ENCODE measurements at regions not wholly inside any gene's neighbourhood (a gene's known extent, or its start where the extent isn't known, plus 50 kb on each side); places are given as distances from the start of the nearest gene placed in this dataset.

- H3K4me1 ChIP-seq (ENCODE audit: low read depth, poor library complexity, severe bottlenecking) = no peaks in the 10 kb centered on the region
- no peak overlapping the region for H3K27ac ChIP-seq
- H3K36me3 ChIP-seq (ENCODE audit: insufficient read depth) = no peaks in the 10 kb centered on the region
- H4K20me1 ChIP-seq (ENCODE audit: insufficient read depth) = no peaks in the 10 kb centered on the region
- H2AFZ ChIP-seq (ENCODE audit: low read depth) = no peak overlapping the region
- TF ChIP-seq CTCF (conservative IDR thresholded peaks at IDR 0.05; ENCODE audit: low read depth, low read length) = no peak
- no peaks in the 10 kb centered on the region for H3K27me3 ChIP-seq (ENCODE audit: insufficient read depth, low read depth)
- H3K4me3 ChIP-seq (IDR thresholded peaks at IDR 0.05; ENCODE audit: insufficient read depth, low read depth, low read length) = no peak overlapping the region
- H3K9ac ChIP-seq = no peak overlapping the region
- no peaks in the 10 kb centered on the region for H3K79me2 ChIP-seq (ENCODE audit: insufficient read depth, low read depth)
- H3K4me2 ChIP-seq = no peak overlapping the region
Observed at GRCh38 chr3:117914540-117915100, 1120.0 kb downstream of the IGSF11 start.

DNA sequence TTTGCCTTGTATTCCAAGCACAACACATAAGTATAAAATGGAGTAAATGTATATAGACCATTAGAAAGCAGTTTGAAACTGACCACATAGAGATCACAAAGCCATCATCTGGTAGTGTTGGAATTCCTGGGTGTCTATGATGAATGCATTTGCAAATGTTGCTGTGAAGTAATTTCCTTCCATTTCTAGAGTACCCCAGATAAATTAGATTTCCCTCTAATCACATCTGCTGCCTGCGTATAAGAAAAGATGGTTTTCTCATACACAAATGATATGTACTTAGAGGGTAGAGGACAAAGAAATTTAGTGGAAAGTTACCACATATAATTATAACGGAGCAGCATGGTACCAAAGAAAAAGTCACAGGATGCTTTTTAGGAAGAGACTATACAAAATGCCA lies 1117.8 kb downstream of the IGSF11 start:
- Histone ChIP-seq H3K27ac (no peak overlapping the region), H3K9ac (no peak overlapping the region), H2AFZ (ENCODE audit: low read depth) (no peak overlapping the region), H3K4me3 (IDR thresholded peaks at IDR 0.05; ENCODE audit: insufficient read depth, low read depth, low read length) (no peak overlapping the region), H3K79me2 (ENCODE audit: insufficient read depth, low read depth) (no peaks in the 10 kb centered on the region), H3K27me3 (ENCODE audit: insufficient read depth, low read depth) (no peaks in the 10 kb centered on the region), H3K4me2 (no peak overlapping the region), H3K4me1 (ENCODE audit: low read depth, poor library complexity, severe bottlenecking) (no peaks in the 10 kb centered on the region), H4K20me1 (ENCODE audit: insufficient read depth) (no peaks in the 10 kb centered on the region), H3K36me3 (ENCODE audit: insufficient read depth) (no peaks in the 10 kb centered on the region)
- no peak for TF ChIP-seq CTCF (conservative IDR thresholded peaks at IDR 0.05; ENCODE audit: low read depth, low read length)

DNA sequence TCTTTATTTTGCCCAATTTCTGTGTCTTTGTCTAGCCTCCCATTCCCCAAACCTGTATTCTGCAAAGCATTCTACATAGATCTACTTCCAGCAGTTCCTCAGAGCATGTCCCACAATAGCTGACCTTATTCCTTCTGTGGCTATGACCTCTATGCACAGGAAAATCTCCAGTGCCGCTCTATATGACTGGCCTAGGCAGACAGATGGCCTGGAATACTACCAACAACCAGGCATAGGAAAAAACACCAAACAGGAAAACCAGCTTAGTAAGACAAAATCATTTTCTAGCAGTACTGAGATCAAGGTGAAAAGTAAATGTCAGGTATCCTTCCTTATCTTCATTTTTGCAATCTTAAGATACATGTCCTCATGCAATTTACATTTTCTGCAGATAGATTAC lies 1115.0 kb downstream of the IGSF11 start:
- no peak overlapping the region for H3K27ac ChIP-seq
- TF ChIP-seq CTCF (conservative IDR thresholded peaks at IDR 0.05; ENCODE audit: low read depth, low read length) = no peak
- H3K4me3 ChIP-seq (IDR thresholded peaks at IDR 0.05; ENCODE audit: insufficient read depth, low read depth, low read length) = no peak overlapping the region
- H2AFZ ChIP-seq (ENCODE audit: low read depth) = no peak overlapping the region
- H3K27me3 ChIP-seq (ENCODE audit: insufficient read depth, low read depth) = no peaks in the 10 kb centered on the region
- no peaks in the 10 kb centered on the region for H4K20me1 ChIP-seq (ENCODE audit: insufficient read depth)
- H3K4me2 ChIP-seq = no peak overlapping the region
- H3K9ac ChIP-seq = no peak overlapping the region
- H3K79me2 ChIP-seq (ENCODE audit: insufficient read depth, low read depth) = no peaks in the 10 kb centered on the region
- no peaks in the 10 kb centered on the region for H3K36me3 ChIP-seq (ENCODE audit: insufficient read depth)
- H3K4me1 ChIP-seq (ENCODE audit: low read depth, poor library complexity, severe bottlenecking) = no peaks in the 10 kb centered on the region

GRCh38 chr3:117920253-117920898 lies 1114.3 kb downstream of the IGSF11 start:
- Histone ChIP-seq H3K4me3 (IDR thresholded peaks at IDR 0.05; ENCODE audit: insufficient read depth, low read depth, low read length) (no peak overlapping the region), H3K27ac (no peak overlapping the region), H3K36me3 (ENCODE audit: insufficient read depth) (no peaks in the 10 kb centered on the region), H4K20me1 (ENCODE audit: insufficient read depth) (no peaks in the 10 kb centered on the region), H3K27me3 (ENCODE audit: insufficient read depth, low read depth) (no peaks in the 10 kb centered on the region), H3K4me1 (ENCODE audit: low read depth, poor library complexity, severe bottlenecking) (no peaks in the 10 kb centered on the region), H3K9ac (no peak overlapping the region), H3K4me2 (no peak overlapping the region), H3K79me2 (ENCODE audit: insufficient read depth, low read depth) (no peaks in the 10 kb centered on the region), H2AFZ (ENCODE audit: low read depth) (no peak overlapping the region)
- TF ChIP-seq CTCF (conservative IDR thresholded peaks at IDR 0.05; ENCODE audit: low read depth, low read length) = no peak

Measured in KMS-11 (cell line).